HG03175 (cell line): ENCODE measurements at regions not wholly inside any gene's neighbourhood (a gene's known extent, or its start where the extent isn't known, plus 50 kb on each side); places are given as distances from the start of the nearest gene placed in this dataset.
"Not testable (repeated sequence)": the region's sequence is repeated elsewhere in the genome, so short reads cannot be mapped to it uniquely, and the experiment has no call there.

ENCODE experiments used
- ATAC-seq: cut with Tn5 transposase; IDR thresholded peaks from one replicate; pipeline ENCODE4 v1.9.1; 2021; ENCODE audit warnings: mild to moderate bottlenecking, moderate library complexity; ENCODE audit not compliant: unreplicated experiment

GRCh38 chr1:221023482-221023881, 144.2 kb downstream of the HLX start:
- no peak for ATAC-seq

GRCh38 chr1:221025501-221025900, 146.3 kb downstream of the HLX start:
- no peak for ATAC-seq

- no peak for ATAC-seq
Observed at GRCh38 chr1:221025956-221026355, 146.7 kb downstream of the HLX start.

DNA sequence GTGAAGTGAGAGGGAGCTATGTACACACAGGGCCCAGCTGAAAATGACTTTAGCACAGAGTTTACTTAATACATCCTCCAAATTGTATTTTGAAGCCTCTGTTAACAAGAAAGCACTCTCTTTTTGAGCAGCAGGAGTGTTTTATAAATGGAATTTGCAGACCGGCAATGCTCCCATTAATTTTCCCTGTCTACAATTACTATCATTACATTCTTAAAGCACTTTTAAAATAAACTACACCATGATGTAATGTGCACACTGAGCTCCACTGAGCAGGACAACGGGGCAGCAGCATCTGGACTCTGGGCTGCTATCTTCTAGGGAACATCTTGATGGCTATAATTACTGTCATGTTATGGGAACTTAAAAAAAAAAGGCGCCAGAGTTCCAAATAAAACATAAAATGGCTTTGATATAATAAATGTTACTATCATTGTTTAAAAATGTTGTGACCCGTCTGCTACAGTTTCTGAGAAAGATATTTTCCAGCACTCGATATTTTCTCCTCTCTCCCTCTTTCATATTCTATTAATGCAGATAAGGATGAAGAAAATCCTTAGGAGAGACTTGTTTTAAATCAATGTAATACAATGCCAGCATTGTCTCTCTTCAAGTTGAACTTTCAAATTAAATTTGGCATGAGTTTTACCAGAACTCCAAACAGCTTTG, 150.9 kb downstream of the HLX start:
- ATAC-seq = no peak

GRCh38 chr1:221030990-221031389, 151.7 kb downstream of the HLX start:
- ATAC-seq = no peak

- no peak for ATAC-seq
Observed at GRCh38 chr1:221031458-221032203, 152.4 kb downstream of the HLX start.

DNA sequence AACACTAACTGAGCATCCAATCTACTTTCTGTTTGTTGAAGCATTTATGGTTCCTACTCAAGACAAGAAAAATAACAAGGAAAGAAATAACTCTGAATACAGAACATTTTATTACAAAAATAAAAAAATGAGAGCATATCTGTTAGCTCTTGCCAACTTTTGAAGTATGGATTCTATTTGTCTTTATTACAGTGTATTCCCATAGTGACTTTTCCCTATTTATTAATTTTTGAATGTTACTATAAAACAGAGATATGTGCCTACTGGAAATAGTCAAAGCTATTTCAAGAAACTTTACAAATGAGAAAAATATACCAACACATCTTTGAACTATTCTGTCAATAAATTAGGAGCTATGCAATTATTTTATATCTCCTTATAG, 153.0 kb downstream of the HLX start:
- ATAC-seq = no peak

DNA sequence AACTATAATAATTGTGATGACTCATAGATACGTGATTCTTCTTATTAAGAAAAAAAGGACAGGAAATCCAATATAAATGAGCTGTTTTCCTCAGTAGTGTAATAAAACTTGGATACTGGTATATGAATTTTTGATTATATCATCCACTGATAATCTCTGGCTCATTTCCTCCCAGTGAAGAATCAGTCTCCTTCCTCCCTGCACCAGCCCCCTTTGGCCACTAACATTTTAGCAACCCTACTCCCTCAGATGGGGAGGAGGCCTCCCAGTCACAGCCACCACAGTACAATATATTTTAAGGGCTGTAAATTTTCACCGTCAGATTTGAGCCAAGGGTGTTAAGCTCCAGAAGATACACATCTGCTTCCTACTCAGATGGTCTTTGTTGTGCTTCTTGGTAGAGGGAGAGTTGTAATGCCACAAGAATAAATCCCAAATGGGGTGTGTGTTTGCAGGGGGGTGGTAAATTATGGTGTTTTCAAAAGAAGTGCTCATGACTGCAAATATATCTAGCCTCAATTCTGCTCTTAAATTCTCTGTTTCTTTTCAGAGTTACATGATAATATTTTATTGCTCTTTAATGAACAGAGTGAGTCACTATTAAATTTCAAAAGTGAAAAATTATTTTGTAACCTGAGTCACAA, 153.5 kb downstream of the HLX start:
- ATAC-seq = no peak

DNA sequence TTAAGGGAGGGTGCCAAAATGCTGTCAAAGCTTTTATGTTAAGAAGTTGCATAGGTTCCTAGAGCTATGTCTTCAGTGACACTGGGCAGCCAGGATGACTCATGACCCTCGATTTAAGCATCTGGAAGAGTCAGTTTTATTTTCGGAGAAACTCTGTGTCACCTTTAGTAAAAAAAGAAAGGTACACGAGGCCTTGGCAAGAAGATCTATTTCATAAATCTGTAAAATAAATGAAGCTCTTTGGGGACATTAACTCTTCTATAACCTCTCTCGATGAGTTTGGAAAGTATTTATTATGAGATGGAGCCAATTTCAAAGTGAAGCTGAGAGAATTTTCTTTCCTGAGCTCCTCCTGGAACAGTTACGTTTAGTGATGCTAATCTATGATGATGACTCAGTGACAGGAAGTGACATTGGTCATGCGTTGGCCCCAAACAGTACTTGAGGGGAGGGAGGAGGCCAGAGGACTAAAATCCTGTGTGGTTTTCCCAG, 156.5 kb downstream of the HLX start:
- no peak for ATAC-seq

- ATAC-seq = no peak
Observed at GRCh38 chr1:221039616-221040015, 160.4 kb downstream of the HLX start.

- no peak for ATAC-seq
Observed at GRCh38 chr1:221040101-221040500, 160.9 kb downstream of the HLX start.

DNA sequence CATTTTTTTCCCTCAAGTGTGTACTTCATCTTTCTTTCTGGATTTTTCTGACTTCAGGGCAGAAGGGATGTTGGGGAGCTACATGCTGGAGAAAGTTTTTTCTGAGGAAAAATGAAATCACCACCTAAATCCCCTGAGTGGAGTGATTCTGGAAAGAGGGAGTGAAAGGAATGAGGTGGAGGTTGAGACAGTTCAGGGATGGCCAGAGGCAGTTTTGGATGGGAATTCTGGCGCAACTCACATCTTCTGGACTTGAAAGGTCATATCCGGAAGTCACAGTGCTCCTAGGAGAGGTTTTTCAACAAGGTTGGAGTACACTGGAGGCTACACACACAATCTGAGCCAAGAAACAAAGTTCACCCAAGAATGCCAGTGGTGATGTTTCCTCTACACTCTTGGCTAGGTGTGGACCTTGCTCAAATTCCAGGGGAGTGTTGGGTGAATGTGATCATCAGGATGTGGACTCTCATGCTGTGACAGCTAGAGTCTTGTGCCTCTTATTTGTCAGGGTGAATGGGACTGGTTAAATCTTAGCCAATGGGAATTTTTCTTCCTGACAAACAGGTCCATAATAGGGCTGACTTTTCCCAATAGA, 161.5 kb downstream of the HLX start:
- ATAC-seq = no peak

DNA sequence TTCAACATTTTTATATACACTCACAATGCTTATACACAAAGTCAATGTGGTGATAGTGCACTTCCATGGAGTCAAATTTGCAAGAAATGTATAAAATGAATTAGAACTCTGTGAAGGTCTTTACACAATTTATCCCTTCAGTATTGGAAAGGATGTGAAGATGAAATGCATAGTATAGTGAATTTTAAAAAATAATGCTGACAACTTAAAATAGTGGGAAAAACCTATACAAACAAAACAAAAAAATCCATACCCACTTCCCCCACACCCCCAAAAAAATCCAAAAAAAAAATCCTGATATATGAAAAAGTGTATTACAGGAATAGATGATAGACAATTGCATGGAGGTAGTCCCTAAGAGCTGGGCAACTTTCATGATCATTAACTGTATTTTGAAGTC, 165.3 kb downstream of the HLX start:
- no peak for ATAC-seq

DNA sequence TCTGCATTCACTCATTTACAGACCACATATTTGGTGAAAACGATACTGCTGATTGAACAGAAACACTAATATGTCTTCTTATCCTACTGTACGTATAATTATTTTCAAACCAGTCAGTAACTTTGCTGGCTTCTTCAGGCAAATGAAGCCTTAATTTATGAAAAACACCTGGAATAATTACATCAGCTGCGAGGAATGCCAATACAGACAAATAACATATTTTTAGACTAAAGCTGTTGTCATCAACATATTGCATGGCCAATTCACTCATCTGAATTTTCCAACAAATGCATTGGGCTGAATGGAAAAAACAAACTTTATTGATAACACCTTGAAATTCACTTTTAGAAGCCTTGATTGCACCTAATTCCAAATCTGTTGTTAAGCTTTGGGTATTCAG, 165.9 kb downstream of the HLX start:
- no peak for ATAC-seq

- ATAC-seq = peak; percentile 94
Observed at GRCh38 chr1:221045842-221046831, 166.9 kb downstream of the HLX start.

DNA sequence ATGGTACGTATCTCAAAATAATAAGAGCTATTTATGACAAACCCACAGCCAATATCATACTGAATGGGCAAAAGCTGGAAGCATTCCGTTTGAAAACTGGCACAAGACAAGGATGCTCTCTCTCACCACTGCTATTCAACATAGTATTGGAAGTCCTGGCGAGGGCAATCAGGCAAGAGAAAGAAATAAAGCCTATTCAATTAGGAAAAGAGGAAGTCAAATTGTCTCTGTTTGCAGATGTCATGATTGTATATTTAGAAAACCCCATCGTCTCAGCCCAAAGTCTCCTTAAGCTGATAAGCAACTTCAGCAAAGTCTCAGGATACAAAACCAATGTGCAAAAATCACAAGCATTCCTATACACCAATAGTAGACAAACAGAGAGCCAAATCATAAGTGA, 172.1 kb downstream of the HLX start:
- not testable (repeated sequence) for ATAC-seq

GRCh38 chr1:221053889-221054288, 174.6 kb downstream of the HLX start:
- ATAC-seq = no peak

DNA sequence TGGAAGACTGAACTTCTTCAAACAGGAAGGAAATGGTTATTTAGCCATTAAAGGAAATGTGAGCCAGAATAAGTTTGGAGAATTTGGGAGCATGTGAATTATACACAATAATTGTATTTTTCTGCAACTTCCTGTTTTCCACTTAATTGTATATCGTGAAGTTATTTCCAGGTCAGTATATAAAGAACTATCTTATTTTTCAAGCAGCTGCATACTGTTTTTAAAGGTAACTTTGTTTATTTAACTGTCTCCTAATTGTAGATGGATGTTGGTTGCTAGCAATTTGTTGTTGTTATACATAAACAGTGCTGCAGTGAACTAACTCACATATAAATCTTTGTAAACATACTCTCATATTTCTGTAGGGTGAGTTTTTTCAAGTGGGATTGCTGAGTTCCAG, 180.3 kb downstream of the HLX start:
- ATAC-seq = no peak

DNA sequence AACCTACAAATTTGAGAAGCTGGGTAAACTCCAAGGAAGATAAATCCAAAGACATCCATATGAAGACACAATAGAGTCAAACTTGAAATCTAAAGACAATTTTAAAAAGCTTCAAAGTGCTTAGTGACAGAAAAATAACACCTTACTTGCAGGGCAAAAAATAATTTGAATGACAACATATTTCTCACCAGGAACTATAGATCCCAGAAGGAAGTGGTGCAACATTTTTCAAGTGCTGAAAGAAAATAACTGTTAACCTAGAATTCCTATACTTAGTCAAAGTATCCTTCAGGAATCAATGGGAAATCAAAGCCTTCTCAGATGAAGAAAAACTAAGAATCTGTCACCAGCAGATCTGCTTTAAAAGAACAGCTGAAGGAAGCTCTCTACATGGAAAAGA, 184.4 kb downstream of the HLX start:
- no peak for ATAC-seq

GRCh38 chr1:221066351-221067001, 187.2 kb downstream of the HLX start:
- ATAC-seq = no peak
